ENCODE measurements at regions not wholly inside any gene's neighbourhood (a gene's known extent, or its start where the extent isn't known, plus 50 kb on each side); places are given as distances from the start of the nearest gene placed in this dataset.

- H4K5ac ChIP-seq (ENCODE audit: insufficient read length, low read depth, low read length) = no peak overlapping the region
- Mint-ChIP-seq H3K27me3 (ENCODE audit: low read depth) (no peaks in the 10 kb centered on the region), H3K4me1 (peaks cover 2 to 4% of the 10 kb centered on the region in 2 experiments; a peak in 2 of 4 replicates), H3K27ac (no peak overlapping the region), H3K36me3 (ENCODE audit: insufficient read depth in 1 of 3, low read depth in 3 of 3) (no peaks in the 10 kb centered on the region), H3K9me3 (no peaks in the 10 kb centered on the region), H3K4me3 (no peak overlapping the region)
- no peak overlapping the region for H3K9ac ChIP-seq (ENCODE audit: extremely low read depth, insufficient read length, low read length)
- no peak overlapping the region for H2BK5ac ChIP-seq (ENCODE audit: insufficient read length, low read length)
- no CpG with 5 or more reads among the region's 5 CpGs for WGBS (ENCODE audit: extremely low coverage, insufficient read length, low lambda C conversion rate)
- H3K27me3 ChIP-seq (ENCODE audit: insufficient read depth, low read length) = no peaks in the 10 kb centered on the region
- H3K9me3 ChIP-seq (ENCODE audit: control insufficient read depth, low read depth, low read length) = no peaks in the 10 kb centered on the region
- no peak overlapping the region for H3K23ac ChIP-seq (ENCODE audit: insufficient read length, low read depth, low read length)
- DNase-seq = no peak
- no peak overlapping the region for H2BK20ac ChIP-seq (ENCODE audit: low read depth, low read length, poor library complexity, severe bottlenecking)
- H2BK15ac ChIP-seq (ENCODE audit: low read depth, low read length) = no peak overlapping the region
- H3K79me2 ChIP-seq (ENCODE audit: insufficient read depth, low read length) = no peaks in the 10 kb centered on the region
- no peak overlapping the region for H3K4ac ChIP-seq (ENCODE audit: low read depth, low read length)
- no peak overlapping the region for H3K4me2 ChIP-seq (ENCODE audit: insufficient read depth, insufficient read length, low read length)
- H4K20me1 ChIP-seq (ENCODE audit: control insufficient read depth, insufficient read depth, insufficient read length) = no peaks in the 10 kb centered on the region
- no peaks in the 10 kb centered on the region for H3K79me1 ChIP-seq (ENCODE audit: insufficient read depth, low read depth, low read length, poor library complexity, severe bottlenecking)
- H3K4me1 ChIP-seq (ENCODE audit: insufficient read depth, low read length) = no peaks in the 10 kb centered on the region; the same call in 1 of the 2 replicates
- H2AFZ ChIP-seq (ENCODE audit: low read length) = no peak overlapping the region
- no peak overlapping the region for H2BK12ac ChIP-seq (ENCODE audit: insufficient read length, low read depth, low read length)
- H2BK120ac ChIP-seq (ENCODE audit: low read depth, low read length, poor library complexity, severe bottlenecking) = no peak overlapping the region
- no peaks in the 10 kb centered on the region for H3K23me2 ChIP-seq (ENCODE audit: insufficient read length, low read depth, low read length, poor library complexity, severe bottlenecking)
- no peak overlapping the region for H3K18ac ChIP-seq (ENCODE audit: insufficient read length, low read depth, low read length)
- no peak overlapping the region for H3K27ac ChIP-seq (ENCODE audit: insufficient read length, low read depth, low read length)
- H3T11ph ChIP-seq (ENCODE audit: low read length) = no peak overlapping the region
- TF ChIP-seq CTCF (conservative IDR thresholded peaks at IDR 0.05) = no peak
- H3K14ac ChIP-seq (ENCODE audit: insufficient read depth, low read length) = no peak overlapping the region
- H3K56ac ChIP-seq (ENCODE audit: insufficient read length, low read depth, low read length) = no peak overlapping the region
- H2AK5ac ChIP-seq (ENCODE audit: insufficient read length, low read length) = no peak overlapping the region
- no peak overlapping the region for H4K8ac ChIP-seq (replicated peaks; ENCODE audit: insufficient read length, low read depth, low read length)
- H4K91ac ChIP-seq (ENCODE audit: insufficient read length, low read depth, low read length) = no peak overlapping the region
Observed at GRCh38 chr11:111169367-111169766, 76.2 kb upstream of the POU2AF2 start.
